K562 (cell line): ENCODE measurements at regions not wholly inside any gene's neighbourhood (a gene's known extent, or its start where the extent isn't known, plus 50 kb on each side); places are given as distances from the start of the nearest gene placed in this dataset.

ENCODE experiments used
- TBL1XR1 ChIP-seq, 2 experiments: IDR thresholded peaks; 2 replicates each; pipeline ENCODE4 v1.6.1; 2012; ENCODE audit warnings: improper control_type of control experiment in 2 of 2, low read length in 2 of 2, mild to moderate bottlenecking in 1 of 2
- ZNF407 ChIP-seq: fragments of 450-650 bp; IDR thresholded peaks from 2 replicates; pipeline ENCODE4 v1.6.1; 2016; ENCODE audit warnings: low read depth

GRCh38 chr15:25597571-25597970 lies 158.7 kb upstream of the UBE3A start (continued):
- no peak for TF ChIP-seq ZNF407
- no peak for TF ChIP-seq TBL1XR1 (IDR thresholded peaks at IDR 0.05; ENCODE audit: low read length in 2 of 2)
- TF ChIP-seq, all 486 proteins: peak for 0
